NT2/D1 (cell line): ENCODE measurements at regions not wholly inside any gene's neighbourhood (a gene's known extent, or its start where the extent isn't known, plus 50 kb on each side); places are given as distances from the start of the nearest gene placed in this dataset.
"Not testable (repeated sequence)": the region's sequence is repeated elsewhere in the genome, so short reads cannot be mapped to it uniquely, and the experiment has no call there.

Experiments
- SUZ12 ChIP-seq: IDR thresholded peaks from 2 replicates; pipeline ENCODE4 v1.6.1; 2011; ENCODE audit not compliant: insufficient read length, insufficient read depth; ENCODE audit errors: extremely low read depth
- ZNF274 ChIP-seq: IDR thresholded peaks from 2 replicates; pipeline ENCODE4 v1.6.1; 2011; ENCODE audit warnings: mild to moderate bottlenecking, low read depth, low read length

- TF ChIP-seq ZNF274, SUZ12: not testable (repeated sequence)
These were observed 101.8 kb downstream of the HNRNPD start for GRCh38 chr4:82271915-82272480.
